ENCODE measurements at regions not wholly inside any gene's neighbourhood (a gene's known extent, or its start where the extent isn't known, plus 50 kb on each side); places are given as distances from the start of the nearest gene placed in this dataset.

- no peak for ATAC-seq (ENCODE audit: insufficient number of reproducible peaks, low FRiP score, low read depth)
- H3K27ac ChIP-seq, result no peak overlapping the region
- H3K4me1 ChIP-seq (ENCODE audit: control insufficient read depth in 1 of 2, low read depth in 2 of 2), result no peaks in the 10 kb centered on the region
- no peaks in the 10 kb centered on the region for H3K36me3 ChIP-seq
- H3K9me3 ChIP-seq, result no peaks in the 10 kb centered on the region
- no peak for TF ChIP-seq CTCF (IDR thresholded peaks at IDR 0.05)
- H3K27me3 ChIP-seq (replicated peaks; ENCODE audit: insufficient read depth), result no peaks in the 10 kb centered on the region
- no peak overlapping the region for H3K4me3 ChIP-seq
- no peak for DNase-seq (ENCODE audit: low spot score)
Measured at GRCh38 chr2:177076636-177077179, 135.9 kb upstream of the HNRNPA3 start.

- DNase-seq (ENCODE audit: low spot score), result no peak
- Histone ChIP-seq H3K4me3 (no peak overlapping the region), H3K9me3 (no peaks in the 10 kb centered on the region), H3K27me3 (replicated peaks; ENCODE audit: insufficient read depth) (no peaks in the 10 kb centered on the region), H3K4me1 (ENCODE audit: control insufficient read depth in 1 of 2, low read depth in 2 of 2) (no peaks in the 10 kb centered on the region), H3K27ac (no peak overlapping the region), H3K36me3 (no peaks in the 10 kb centered on the region)
- no peak for ATAC-seq (ENCODE audit: insufficient number of reproducible peaks, low FRiP score, low read depth)
- no peak for TF ChIP-seq CTCF (IDR thresholded peaks at IDR 0.05)
Measured at GRCh38 chr2:177077778-177078177, 134.8 kb upstream of the HNRNPA3 start.

GRCh38 chr2:177078416-177078815 lies 134.2 kb upstream of the HNRNPA3 start:
- DNase-seq (ENCODE audit: low spot score), result no peak
- H3K27me3 ChIP-seq (replicated peaks; ENCODE audit: insufficient read depth), result no peaks in the 10 kb centered on the region
- no peak overlapping the region for H3K27ac ChIP-seq
- H3K4me1 ChIP-seq (ENCODE audit: control insufficient read depth in 1 of 2, low read depth in 2 of 2), result no peaks in the 10 kb centered on the region
- no peaks in the 10 kb centered on the region for H3K36me3 ChIP-seq
- no peaks in the 10 kb centered on the region for H3K9me3 ChIP-seq
- no peak for TF ChIP-seq CTCF (IDR thresholded peaks at IDR 0.05)
- H3K4me3 ChIP-seq, result no peak overlapping the region
- no peak for ATAC-seq (ENCODE audit: insufficient number of reproducible peaks, low FRiP score, low read depth)

GRCh38 chr2:177078855-177079254 lies 133.7 kb upstream of the HNRNPA3 start:
- ATAC-seq (ENCODE audit: insufficient number of reproducible peaks, low FRiP score, low read depth) (no peak), DNase-seq (ENCODE audit: low spot score) (no peak)
- no peaks in the 10 kb centered on the region for H3K36me3 ChIP-seq
- no peaks in the 10 kb centered on the region for H3K27me3 ChIP-seq (replicated peaks; ENCODE audit: insufficient read depth)
- no peaks in the 10 kb centered on the region for H3K9me3 ChIP-seq
- no peak overlapping the region for H3K27ac ChIP-seq
- H3K4me3 ChIP-seq, result no peak overlapping the region
- H3K4me1 ChIP-seq (ENCODE audit: control insufficient read depth in 1 of 2, low read depth in 2 of 2), result no peaks in the 10 kb centered on the region
- TF ChIP-seq CTCF (IDR thresholded peaks at IDR 0.05), result no peak

GRCh38 chr2:177080746-177081284 lies 131.8 kb upstream of the HNRNPA3 start:
- ATAC-seq (ENCODE audit: insufficient number of reproducible peaks, low FRiP score, low read depth) (no peak), DNase-seq (ENCODE audit: low spot score) (no peak)
- Histone ChIP-seq H3K27me3 (replicated peaks; ENCODE audit: insufficient read depth) (no peaks in the 10 kb centered on the region), H3K4me3 (no peak overlapping the region), H3K9me3 (no peaks in the 10 kb centered on the region), H3K27ac (no peak overlapping the region), H3K36me3 (no peaks in the 10 kb centered on the region), H3K4me1 (ENCODE audit: control insufficient read depth in 1 of 2, low read depth in 2 of 2) (no peaks in the 10 kb centered on the region)
- no peak for TF ChIP-seq CTCF (IDR thresholded peaks at IDR 0.05)

Measured in thoracic aorta (tissue), 2 donors.